MCF 10A (cell line): ENCODE measurements at regions not wholly inside any gene's neighbourhood (a gene's known extent, or its start where the extent isn't known, plus 50 kb on each side); places are given as distances from the start of the nearest gene placed in this dataset.

Source experiments
- BruUV-seq: library from RNA; stranded (reverse); fragments of 400-500 nt; replicated peaks from 2 replicates; lab custom pipeline; 2021; lab: Mats Ljungman, UMichigan
- CTCF ChIA-PET: fragments of 300-600 bp; sonication (Branson Sonifier 250); formaldehyde crosslinking; extraction: SDS; loops from one replicate; lab custom pipeline; 2021; ENCODE audit warnings: antibody characterized with exemption, inconsistent platforms; lab: Yijun Ruan, JAX
- POLR2A ChIA-PET: fragments of 300-600, 350-650 bp; sonication (Branson Sonifier 250); formaldehyde crosslinking; extraction: SDS; loops from one replicate; lab custom pipeline; 2020; ENCODE audit warnings: antibody characterized with exemption, inconsistent platforms; lab: Yijun Ruan, JAX
- DNase-seq: peaks from one replicate; pipeline ENCODE4 v3.0.0-alpha.2; 2018; ENCODE audit not compliant: unreplicated experiment
- H3K27ac Mint-ChIP-seq: one replicate; pipeline ENCODE4 v1.8.0; 2022; ENCODE audit warnings: mild to moderate bottlenecking, low read depth, mixed read lengths; ENCODE audit not compliant: unreplicated experiment
- H3K27me3 Mint-ChIP-seq: one replicate; pipeline ENCODE4 v1.8.0; 2022; ENCODE audit warnings: mixed read lengths; ENCODE audit not compliant: insufficient read depth, unreplicated experiment
- H3K36me3 Mint-ChIP-seq: one replicate; pipeline ENCODE4 v1.8.0; 2022; ENCODE audit warnings: mild to moderate bottlenecking, moderate library complexity, mixed read lengths; ENCODE audit not compliant: insufficient read depth, unreplicated experiment
- H3K4me1 Mint-ChIP-seq: one replicate; pipeline ENCODE4 v1.8.0; 2022; ENCODE audit warnings: mixed read lengths; ENCODE audit not compliant: insufficient read depth, unreplicated experiment
- H3K4me3 Mint-ChIP-seq: one replicate; pipeline ENCODE4 v1.8.0; 2022; ENCODE audit warnings: mild to moderate bottlenecking, moderate library complexity, mixed read lengths; ENCODE audit not compliant: unreplicated experiment
- H3K9me3 Mint-ChIP-seq: one replicate; pipeline ENCODE4 v1.8.0; 2022; ENCODE audit warnings: mixed read lengths; ENCODE audit not compliant: unreplicated experiment
- CTCF ChIP-seq: fragments of 200-600 bp; IDR thresholded peaks from one replicate; pipeline ENCODE4 v1.8.0; 2022; ENCODE audit warnings: antibody characterized with exemption, mild to moderate bottlenecking; ENCODE audit not compliant: unreplicated experiment
- intact Hi-C: fragments of 100-400 bp; cut with micrococcal nuclease; formaldehyde crosslinking; loops from 2 replicates; pipeline ENCODE4 v1.14.1; 2022

GRCh38 chr9:7944572-7944971 lies 145.0 kb upstream of the DMAC1 start:
- no peak overlapping the region for H3K4me3 Mint-ChIP-seq
- H3K4me1 Mint-ChIP-seq = no peaks in the 10 kb centered on the region
- ChIA-PET CTCF (no interaction called here), POLR2A (no interaction called here)
- intact Hi-C loops = no loop called here
- no peak for TF ChIP-seq CTCF
- H3K36me3 Mint-ChIP-seq = no peaks in the 10 kb centered on the region
- H3K9me3 Mint-ChIP-seq = peaks cover 9% of the 10 kb centered on the region
- DNase-seq = no peak
- no TSS peak for BruUV-seq
- H3K27me3 Mint-ChIP-seq = no peaks in the 10 kb centered on the region
- H3K27ac Mint-ChIP-seq = no peak overlapping the region

DNA sequence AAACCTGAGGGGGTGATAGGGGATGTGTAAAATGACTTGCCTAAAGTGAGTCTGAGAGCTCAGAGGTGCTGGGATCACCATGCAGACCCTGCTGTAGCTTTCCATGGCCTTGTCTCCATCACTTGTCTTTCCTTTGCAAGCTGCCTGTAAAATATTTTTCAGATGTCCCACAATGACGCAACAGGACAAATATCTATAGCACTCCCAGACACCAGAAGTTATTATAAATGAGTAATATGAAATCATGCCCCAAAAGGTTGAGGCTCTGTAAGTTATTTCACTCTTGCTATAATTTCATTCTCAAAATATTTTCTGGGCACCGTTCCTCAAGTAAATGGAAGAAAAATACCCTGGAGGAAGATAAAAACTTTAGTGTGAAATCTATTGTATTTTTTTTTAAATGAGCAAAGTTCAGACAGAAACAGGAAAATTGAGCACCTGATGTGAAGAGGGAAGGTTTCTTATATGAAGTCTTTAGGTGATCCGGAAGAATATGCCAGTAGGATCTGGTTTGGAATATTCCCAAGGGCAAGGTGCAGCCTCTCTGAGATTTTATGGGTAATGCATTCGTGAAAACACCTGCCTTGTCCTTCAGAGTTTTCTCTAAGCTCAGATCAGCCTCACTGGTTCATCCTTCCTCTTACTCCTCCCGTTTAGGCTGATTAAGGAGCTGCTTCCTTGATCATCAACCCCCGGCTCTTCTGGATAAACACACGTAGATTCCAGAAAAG lies 138.3 kb upstream of the DMAC1 start:
- Mint-ChIP-seq H3K36me3 (no peaks in the 10 kb centered on the region), H3K4me3 (no peak overlapping the region), H3K27me3 (no peaks in the 10 kb centered on the region), H3K9me3 (peaks cover 9% of the 10 kb centered on the region), H3K27ac (no peak overlapping the region), H3K4me1 (no peaks in the 10 kb centered on the region)
- intact Hi-C loops = no loop called here
- BruUV-seq = no TSS peak
- TF ChIP-seq CTCF = no peak
- DNase-seq = no peak
- POLR2A ChIA-PET = no interaction called here
- CTCF ChIA-PET = interaction anchor here (0.6 kb wide), 2 partner anchors 55 to 488 kb away, joined by 3 read pairs; no protein-coding TSS in a partner anchor

DNA sequence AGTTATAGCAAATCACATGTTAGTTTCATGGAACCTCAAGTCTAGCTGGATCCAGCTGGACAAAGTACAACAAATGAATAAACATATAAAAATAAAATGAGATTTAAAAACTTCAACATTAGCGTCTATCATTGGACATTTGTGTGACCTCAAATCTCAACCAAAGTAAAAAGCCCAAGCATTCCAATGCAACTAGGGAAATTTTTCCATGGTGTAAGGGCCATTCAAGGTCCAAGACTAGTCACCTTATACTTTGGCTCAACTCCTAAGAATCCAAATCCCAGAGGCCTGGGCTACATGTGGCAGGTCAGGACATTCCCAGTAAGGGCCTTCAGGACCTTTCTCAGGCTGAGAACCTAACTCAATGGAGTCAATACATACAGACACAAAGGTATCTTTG lies 137.4 kb upstream of the DMAC1 start:
- Mint-ChIP-seq H3K4me1 (no peaks in the 10 kb centered on the region), H3K9me3 (peaks cover 9% of the 10 kb centered on the region), H3K36me3 (no peaks in the 10 kb centered on the region), H3K27me3 (no peaks in the 10 kb centered on the region), H3K27ac (no peak overlapping the region), H3K4me3 (no peak overlapping the region)
- intact Hi-C loops = no loop called here
- ChIA-PET CTCF (interaction anchor here (0.6 kb wide), 3 partner anchors 17 to 489 kb away, joined by 3 to 6 read pairs (median 3); no protein-coding TSS in a partner anchor), POLR2A (no interaction called here)
- DNase-seq = no peak
- BruUV-seq = no TSS peak
- TF ChIP-seq CTCF = no peak

GRCh38 chr9:7936163-7936562 lies 136.6 kb upstream of the DMAC1 start:
- TF ChIP-seq CTCF = no peak
- POLR2A ChIA-PET = no interaction called here
- Mint-ChIP-seq H3K27ac (no peak overlapping the region), H3K4me1 (no peaks in the 10 kb centered on the region), H3K9me3 (peaks cover 9% of the 10 kb centered on the region), H3K36me3 (no peaks in the 10 kb centered on the region), H3K27me3 (no peaks in the 10 kb centered on the region), H3K4me3 (no peak overlapping the region)
- DNase-seq = no peak
- CTCF ChIA-PET = interaction anchor here (0.6 to 0.9 kb wide), 3 partner anchors 30 to 234 kb away, joined by 3 read pairs; no protein-coding TSS in a partner anchor
- BruUV-seq = no TSS peak
- intact Hi-C loops = no loop called here
